ENCODE measurements at regions not wholly inside any gene's neighbourhood (a gene's known extent, or its start where the extent isn't known, plus 50 kb on each side); places are given as distances from the start of the nearest gene placed in this dataset.

GRCh38 chr7:81616951-81617350, 152.9 kb downstream of the HGF start:
- no peaks in the 10 kb centered on the region for H3K36me3 ChIP-seq (replicated peaks in 1 of 2; ENCODE audit: control insufficient read depth in 2 of 2, insufficient read depth in 2 of 2, low read length in 2 of 2)
- no peak for DNase-seq (ENCODE audit: low spot score)
- H3K18ac ChIP-seq (ENCODE audit: low read length) = no peak overlapping the region
- no peak overlapping the region for H2BK15ac ChIP-seq (ENCODE audit: low read length)
- no peaks in the 10 kb centered on the region for H3K79me1 ChIP-seq (ENCODE audit: low read depth, low read length)
- H2BK12ac ChIP-seq (ENCODE audit: low read length) = no peak overlapping the region
- H3K27ac ChIP-seq (replicated peaks; ENCODE audit: low read length) = no peak overlapping the region
- no peak overlapping the region for H2BK120ac ChIP-seq (ENCODE audit: low read depth, low read length)
- no peaks in the 10 kb centered on the region for H3K4me1 ChIP-seq (ENCODE audit: control insufficient read depth in 2 of 2, insufficient read depth in 1 of 2, low read depth in 1 of 2, low read length in 2 of 2)
- H3K27me3 ChIP-seq (ENCODE audit: control insufficient read depth in 3 of 3, insufficient read depth in 3 of 3, low read depth in 1 of 3, low read length in 3 of 3) = no peaks in the 10 kb centered on the region
- no peak overlapping the region for H2AK5ac ChIP-seq (ENCODE audit: low read depth, low read length)
- no peak overlapping the region for H4K91ac ChIP-seq (ENCODE audit: low read depth, low read length, poor library complexity)
- no peak overlapping the region for H4K8ac ChIP-seq (ENCODE audit: low read depth, low read length)
- H3K9ac ChIP-seq (ENCODE audit: low read depth, low read length, poor library complexity) = no peak overlapping the region
- no peaks in the 10 kb centered on the region for H3K9me3 ChIP-seq (replicated peaks in 1 of 2; ENCODE audit: control insufficient read depth in 2 of 2, insufficient read depth in 1 of 2, low read depth in 1 of 2, low read length in 2 of 2)
- H3K23ac ChIP-seq (ENCODE audit: low read depth, low read length, poor library complexity) = no peak overlapping the region
- WGBS, 2 donors (ENCODE audit: extremely low coverage in 2 of 2, insufficient read length in 2 of 2, insufficient replicate concordance in 1 of 2) = no CpG with 5 or more reads among the region's 3 CpGs
- H3K4me3 ChIP-seq (ENCODE audit: low read length in 2 of 2) = no peak overlapping the region
- H2AFZ ChIP-seq (ENCODE audit: low read length) = peak overlapping the region; percentile 19
- no peak overlapping the region for H2BK5ac ChIP-seq (ENCODE audit: low read length)
- no peak overlapping the region for H3K4me2 ChIP-seq (ENCODE audit: insufficient read depth, low read length, poor library complexity, severe bottlenecking)
- H3K4ac ChIP-seq (ENCODE audit: low read length) = no peak overlapping the region
- no peak overlapping the region for H3K14ac ChIP-seq (ENCODE audit: low read length)

- no peak overlapping the region for H3K18ac ChIP-seq (ENCODE audit: low read length)
- no peak overlapping the region for H2BK12ac ChIP-seq (ENCODE audit: low read length)
- H3K4me2 ChIP-seq (ENCODE audit: insufficient read depth, low read length, poor library complexity, severe bottlenecking) = no peak overlapping the region
- no peak overlapping the region for H2BK15ac ChIP-seq (ENCODE audit: low read length)
- H3K4me3 ChIP-seq (ENCODE audit: low read length in 2 of 2) = no peak overlapping the region
- no peak overlapping the region for H2AK5ac ChIP-seq (ENCODE audit: low read depth, low read length)
- H3K23ac ChIP-seq (ENCODE audit: low read depth, low read length, poor library complexity) = no peak overlapping the region
- H3K4me1 ChIP-seq (ENCODE audit: control insufficient read depth in 2 of 2, insufficient read depth in 1 of 2, low read depth in 1 of 2, low read length in 2 of 2) = no peaks in the 10 kb centered on the region
- no peak overlapping the region for H4K8ac ChIP-seq (ENCODE audit: low read depth, low read length)
- no peaks in the 10 kb centered on the region for H3K9me3 ChIP-seq (replicated peaks in 1 of 2; ENCODE audit: control insufficient read depth in 2 of 2, insufficient read depth in 1 of 2, low read depth in 1 of 2, low read length in 2 of 2)
- no peaks in the 10 kb centered on the region for H3K27me3 ChIP-seq (ENCODE audit: control insufficient read depth in 3 of 3, insufficient read depth in 3 of 3, low read depth in 1 of 3, low read length in 3 of 3)
- DNase-seq (ENCODE audit: low spot score) = no peak
- no peak overlapping the region for H3K14ac ChIP-seq (ENCODE audit: low read length)
- no peak overlapping the region for H4K91ac ChIP-seq (ENCODE audit: low read depth, low read length, poor library complexity)
- H3K9ac ChIP-seq (ENCODE audit: low read depth, low read length, poor library complexity) = no peak overlapping the region
- no peak overlapping the region for H2BK120ac ChIP-seq (ENCODE audit: low read depth, low read length)
- WGBS, 2 donors (ENCODE audit: extremely low coverage in 2 of 2, insufficient read length in 2 of 2, insufficient replicate concordance in 1 of 2) = 100% methylated on average over 1 of the region's 1 CpG
- no peak overlapping the region for H2BK5ac ChIP-seq (ENCODE audit: low read length)
- no peak overlapping the region for H3K27ac ChIP-seq (replicated peaks; ENCODE audit: low read length)
- H3K36me3 ChIP-seq (replicated peaks in 1 of 2; ENCODE audit: control insufficient read depth in 2 of 2, insufficient read depth in 2 of 2, low read length in 2 of 2) = no peaks in the 10 kb centered on the region
- no peak overlapping the region for H3K4ac ChIP-seq (ENCODE audit: low read length)
- no peak overlapping the region for H2AFZ ChIP-seq (ENCODE audit: low read length)
- no peaks in the 10 kb centered on the region for H3K79me1 ChIP-seq (ENCODE audit: low read depth, low read length)
Observed at GRCh38 chr7:81611805-81612204, 158.0 kb downstream of the HGF start.

- Histone ChIP-seq H3K27ac (replicated peaks; ENCODE audit: low read length) (no peak overlapping the region), H3K9me3 (replicated peaks in 1 of 2; ENCODE audit: control insufficient read depth in 2 of 2, insufficient read depth in 1 of 2, low read depth in 1 of 2, low read length in 2 of 2) (no peaks in the 10 kb centered on the region), H2BK120ac (ENCODE audit: low read depth, low read length) (no peak overlapping the region), H2BK12ac (ENCODE audit: low read length) (no peak overlapping the region), H3K4me2 (ENCODE audit: insufficient read depth, low read length, poor library complexity, severe bottlenecking) (no peak overlapping the region), H4K8ac (ENCODE audit: low read depth, low read length) (no peak overlapping the region), H3K79me1 (ENCODE audit: low read depth, low read length) (no peaks in the 10 kb centered on the region), H2AFZ (ENCODE audit: low read length) (no peak overlapping the region), H3K27me3 (ENCODE audit: control insufficient read depth in 3 of 3, insufficient read depth in 3 of 3, low read depth in 1 of 3, low read length in 3 of 3) (no peaks in the 10 kb centered on the region), H3K23ac (ENCODE audit: low read depth, low read length, poor library complexity) (no peak overlapping the region), H3K36me3 (replicated peaks in 1 of 2; ENCODE audit: control insufficient read depth in 2 of 2, insufficient read depth in 2 of 2, low read length in 2 of 2) (no peaks in the 10 kb centered on the region), H3K14ac (ENCODE audit: low read length) (no peak overlapping the region), H3K18ac (ENCODE audit: low read length) (no peak overlapping the region), H4K91ac (ENCODE audit: low read depth, low read length, poor library complexity) (no peak overlapping the region), H2BK15ac (ENCODE audit: low read length) (no peak overlapping the region), H3K9ac (ENCODE audit: low read depth, low read length, poor library complexity) (no peak overlapping the region), H3K4me1 (ENCODE audit: control insufficient read depth in 2 of 2, insufficient read depth in 1 of 2, low read depth in 1 of 2, low read length in 2 of 2) (no peaks in the 10 kb centered on the region), H2BK5ac (ENCODE audit: low read length) (no peak overlapping the region), H3K4me3 (ENCODE audit: low read length in 2 of 2) (no peak overlapping the region), H3K4ac (ENCODE audit: low read length) (no peak overlapping the region), H2AK5ac (ENCODE audit: low read depth, low read length) (no peak overlapping the region)
- WGBS, 2 donors (ENCODE audit: extremely low coverage in 2 of 2, insufficient read length in 2 of 2, insufficient replicate concordance in 1 of 2) = no CpG with 5 or more reads among the region's 27 CpGs
- no peak for DNase-seq (ENCODE audit: low spot score)
Observed at GRCh38 chr7:81611040-81611439, 158.8 kb downstream of the HGF start.

- WGBS, 2 donors (ENCODE audit: extremely low coverage in 2 of 2, insufficient read length in 2 of 2, insufficient replicate concordance in 1 of 2) = no CpG with 5 or more reads among the region's 6 CpGs
- Histone ChIP-seq H3K27me3 (ENCODE audit: control insufficient read depth in 3 of 3, insufficient read depth in 3 of 3, low read depth in 1 of 3, low read length in 3 of 3) (no peaks in the 10 kb centered on the region), H2AK5ac (ENCODE audit: low read depth, low read length) (no peak overlapping the region), H3K4me1 (ENCODE audit: control insufficient read depth in 2 of 2, insufficient read depth in 1 of 2, low read depth in 1 of 2, low read length in 2 of 2) (no peaks in the 10 kb centered on the region), H4K8ac (ENCODE audit: low read depth, low read length) (no peak overlapping the region), H3K4me2 (ENCODE audit: insufficient read depth, low read length, poor library complexity, severe bottlenecking) (no peak overlapping the region), H3K27ac (replicated peaks; ENCODE audit: low read length) (no peak overlapping the region), H3K9me3 (replicated peaks in 1 of 2; ENCODE audit: control insufficient read depth in 2 of 2, insufficient read depth in 1 of 2, low read depth in 1 of 2, low read length in 2 of 2) (no peaks in the 10 kb centered on the region), H3K79me1 (ENCODE audit: low read depth, low read length) (no peaks in the 10 kb centered on the region), H2BK120ac (ENCODE audit: low read depth, low read length) (no peak overlapping the region), H3K4me3 (ENCODE audit: low read length in 2 of 2) (no peak overlapping the region), H3K18ac (ENCODE audit: low read length) (no peak overlapping the region), H2AFZ (ENCODE audit: low read length) (no peak overlapping the region), H3K23ac (ENCODE audit: low read depth, low read length, poor library complexity) (no peak overlapping the region), H3K4ac (ENCODE audit: low read length) (no peak overlapping the region), H3K9ac (ENCODE audit: low read depth, low read length, poor library complexity) (no peak overlapping the region), H2BK5ac (ENCODE audit: low read length) (no peak overlapping the region), H2BK12ac (ENCODE audit: low read length) (no peak overlapping the region), H3K36me3 (replicated peaks in 1 of 2; ENCODE audit: control insufficient read depth in 2 of 2, insufficient read depth in 2 of 2, low read length in 2 of 2) (no peaks in the 10 kb centered on the region), H3K14ac (ENCODE audit: low read length) (no peak overlapping the region), H2BK15ac (ENCODE audit: low read length) (no peak overlapping the region), H4K91ac (ENCODE audit: low read depth, low read length, poor library complexity) (no peak overlapping the region)
- no peak for DNase-seq (ENCODE audit: low spot score)
Observed at GRCh38 chr7:81608748-81609382, 161.0 kb downstream of the HGF start.

Measured in neuronal stem cell (in vitro differentiated cells).